ENCODE measurements at regions not wholly inside any gene's neighbourhood (a gene's known extent, or its start where the extent isn't known, plus 50 kb on each side); places are given as distances from the start of the nearest gene placed in this dataset.
"Not testable (repeated sequence)": the region's sequence is repeated elsewhere in the genome, so short reads cannot be mapped to it uniquely, and the experiment has no call there.

- no peak for DNase-seq
These were observed 666.7 kb downstream of the UQCRFS1 start for GRCh38 chr19:28546148-28546685.

GRCh38 chr19:28545397-28545796 lies 667.6 kb downstream of the UQCRFS1 start:
- DNase-seq, result not testable (repeated sequence)

- DNase-seq, result no peak
These were observed 668.3 kb downstream of the UQCRFS1 start for GRCh38 chr19:28544451-28545261.

- DNase-seq, result no peak
These were observed 669.6 kb downstream of the UQCRFS1 start for GRCh38 chr19:28543244-28543776.

- DNase-seq, result no peak
These were observed 670.3 kb downstream of the UQCRFS1 start for GRCh38 chr19:28542394-28543243.

- no peak for DNase-seq
These were observed 671.2 kb downstream of the UQCRFS1 start for GRCh38 chr19:28541602-28542393.

- no peak for DNase-seq
These were observed 671.9 kb downstream of the UQCRFS1 start for GRCh38 chr19:28541029-28541428.

GRCh38 chr19:28540385-28540784 lies 672.6 kb downstream of the UQCRFS1 start:
- DNase-seq, result not testable (repeated sequence)

- no peak for DNase-seq
These were observed 673.2 kb downstream of the UQCRFS1 start for GRCh38 chr19:28539759-28540158.

- not testable (repeated sequence) for DNase-seq
These were observed 674.4 kb downstream of the UQCRFS1 start for GRCh38 chr19:28538579-28538978.

- DNase-seq, result no peak
These were observed 675.1 kb downstream of the UQCRFS1 start for GRCh38 chr19:28537896-28538295.

GRCh38 chr19:28537079-28537478 lies 675.9 kb downstream of the UQCRFS1 start:
- no peak for DNase-seq

- DNase-seq, result no peak
These were observed 677.6 kb downstream of the UQCRFS1 start for GRCh38 chr19:28535352-28535775.

GRCh38 chr19:28534766-28535351 lies 678.1 kb downstream of the UQCRFS1 start:
- no peak for DNase-seq

- DNase-seq, result no peak
These were observed 680.1 kb downstream of the UQCRFS1 start for GRCh38 chr19:28532765-28533341.

GRCh38 chr19:28531979-28532378 lies 681.0 kb downstream of the UQCRFS1 start:
- no peak for DNase-seq

- DNase-seq, result no peak
These were observed 682.4 kb downstream of the UQCRFS1 start for GRCh38 chr19:28530406-28531035.

GRCh38 chr19:28526038-28526437 lies 686.9 kb downstream of the UQCRFS1 start:
- no peak for DNase-seq

GRCh38 chr19:28523619-28524018 lies 689.3 kb downstream of the UQCRFS1 start:
- DNase-seq, result no peak

- no peak for DNase-seq
These were observed 690.4 kb downstream of the UQCRFS1 start for GRCh38 chr19:28522545-28522922.

All from activated CD4-positive, alpha-beta T cell treated with anti-CD3 and anti-CD28 coated beads, Interleukin-10, Interleukin-2, amounts not matched to agents 100 ng/mL and 50 ng/mL, durations not matched to agents 16 hours and 8 hours (primary cell).